HK-2 (cell line): ENCODE measurements at regions not wholly inside any gene's neighbourhood (a gene's known extent, or its start where the extent isn't known, plus 50 kb on each side); places are given as distances from the start of the nearest gene placed in this dataset.
"Not testable (repeated sequence)": the region's sequence is repeated elsewhere in the genome, so short reads cannot be mapped to it uniquely, and the experiment has no call there.

Experiments used
- DNase-seq: peaks from one replicate; pipeline ENCODE4 v3.0.0-alpha.2; 2018; ENCODE audit not compliant: unreplicated experiment

- DNase-seq, result not testable (repeated sequence)
Observed at GRCh38 chr15:30841639-30842038, 62.1 kb upstream of the FAN1 start.

- not testable (repeated sequence) for DNase-seq
Observed at GRCh38 chr15:30842798-30843472, 60.8 kb upstream of the FAN1 start.

GRCh38 chr15:30845536-30845935 lies 58.2 kb upstream of the FAN1 start:
- not testable (repeated sequence) for DNase-seq
